KMS-11 (cell line): ENCODE measurements at regions not wholly inside any gene's neighbourhood (a gene's known extent, or its start where the extent isn't known, plus 50 kb on each side); places are given as distances from the start of the nearest gene placed in this dataset.
"Not testable (repeated sequence)": the region's sequence is repeated elsewhere in the genome, so short reads cannot be mapped to it uniquely, and the experiment has no call there.

Experiments
- H2AFZ ChIP-seq: fragments of 200-600 bp; sonication (generic); 2 replicates; pipeline ENCODE4 v1.6.1; 2016; ENCODE audit warnings: antibody characterized with exemption, mixed run types, low read depth
- H3K27ac ChIP-seq: fragments of 200-600 bp; sonication (generic); 2 replicates; pipeline ENCODE4 v1.6.1; 2016; ENCODE audit warnings: mild to moderate bottlenecking, mixed run types
- H3K27me3 ChIP-seq: fragments of 200-600 bp; sonication (generic); 2 replicates; pipeline ENCODE4 v1.6.1; 2017; ENCODE audit warnings: mild to moderate bottlenecking, low read depth, mixed run types, moderate library complexity; ENCODE audit not compliant: insufficient read depth
- H3K36me3 ChIP-seq: fragments of 200-600 bp; sonication (generic); 2 replicates; pipeline ENCODE4 v1.6.1; 2017; ENCODE audit warnings: mild to moderate bottlenecking, mixed run types; ENCODE audit not compliant: insufficient read depth
- H3K4me1 ChIP-seq: fragments of 200-600 bp; sonication (generic); 2 replicates; pipeline ENCODE4 v1.6.1; 2016; ENCODE audit warnings: mild to moderate bottlenecking, low read depth, mixed run types; ENCODE audit not compliant: poor library complexity, severe bottlenecking
- H3K4me2 ChIP-seq: fragments of 200-600 bp; sonication (generic); 2 replicates; pipeline ENCODE4 v1.7.0; 2016; ENCODE audit warnings: mild to moderate bottlenecking, mixed run types
- H3K4me3 ChIP-seq: fragments of 200-600 bp; sonication (generic); IDR thresholded peaks from 2 replicates; pipeline ENCODE4 v1.6.1; 2017; ENCODE audit warnings: low read depth, low read length, mixed read lengths; ENCODE audit not compliant: insufficient read depth
- H3K79me2 ChIP-seq: fragments of 200-600 bp; sonication (generic); 2 replicates; pipeline ENCODE4 v1.6.1; 2016; ENCODE audit warnings: low read depth, mixed run types; ENCODE audit not compliant: insufficient read depth
- H3K9ac ChIP-seq: fragments of 200-600 bp; sonication (generic); 2 replicates; pipeline ENCODE4 v1.6.1; 2016; ENCODE audit warnings: mild to moderate bottlenecking, mixed run types
- H4K20me1 ChIP-seq: fragments of 200-600 bp; sonication (generic); 2 replicates; pipeline ENCODE4 v1.6.1; 2016; ENCODE audit warnings: mild to moderate bottlenecking, mixed run types; ENCODE audit not compliant: insufficient read depth
- TF ChIP-seq, protein P1 (sequence below): fragments of 200-600 bp; sonication (generic); conservative IDR thresholded peaks from 2 replicates; pipeline ENCODE4 v1.6.1; 2017; ENCODE audit warnings: low read depth, mild to moderate bottlenecking, antibody characterized with exemption, low read length, moderate library complexity, mixed read lengths

DNA sequence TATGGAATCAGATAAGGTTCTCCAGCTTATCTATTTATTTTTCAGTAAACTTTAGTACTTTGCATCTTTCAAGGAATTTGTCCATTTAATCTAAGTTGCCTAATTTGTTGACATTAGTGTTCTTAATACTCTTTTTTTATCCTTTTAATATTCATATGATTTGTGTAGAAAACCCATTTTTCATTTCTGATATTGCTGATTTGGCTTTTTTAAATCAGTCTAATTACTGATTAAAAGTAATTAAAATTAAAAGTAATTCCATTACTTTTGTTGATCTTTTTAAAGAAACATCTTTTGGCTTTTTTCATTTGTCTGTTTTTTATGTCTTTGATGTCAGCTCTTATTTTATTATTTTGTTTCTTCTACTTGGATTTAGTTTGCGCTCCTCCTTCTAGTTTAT, 101.2 kb downstream of the CGGBP1 start:
- TF ChIP-seq, protein P1, sequence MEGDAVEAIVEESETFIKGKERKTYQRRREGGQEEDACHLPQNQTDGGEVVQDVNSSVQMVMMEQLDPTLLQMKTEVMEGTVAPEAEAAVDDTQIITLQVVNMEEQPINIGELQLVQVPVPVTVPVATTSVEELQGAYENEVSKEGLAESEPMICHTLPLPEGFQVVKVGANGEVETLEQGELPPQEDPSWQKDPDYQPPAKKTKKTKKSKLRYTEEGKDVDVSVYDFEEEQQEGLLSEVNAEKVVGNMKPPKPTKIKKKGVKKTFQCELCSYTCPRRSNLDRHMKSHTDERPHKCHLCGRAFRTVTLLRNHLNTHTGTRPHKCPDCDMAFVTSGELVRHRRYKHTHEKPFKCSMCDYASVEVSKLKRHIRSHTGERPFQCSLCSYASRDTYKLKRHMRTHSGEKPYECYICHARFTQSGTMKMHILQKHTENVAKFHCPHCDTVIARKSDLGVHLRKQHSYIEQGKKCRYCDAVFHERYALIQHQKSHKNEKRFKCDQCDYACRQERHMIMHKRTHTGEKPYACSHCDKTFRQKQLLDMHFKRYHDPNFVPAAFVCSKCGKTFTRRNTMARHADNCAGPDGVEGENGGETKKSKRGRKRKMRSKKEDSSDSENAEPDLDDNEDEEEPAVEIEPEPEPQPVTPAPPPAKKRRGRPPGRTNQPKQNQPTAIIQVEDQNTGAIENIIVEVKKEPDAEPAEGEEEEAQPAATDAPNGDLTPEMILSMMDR, result no peak
- Histone ChIP-seq H3K36me3 (no peaks in the 10 kb centered on the region), H3K4me2 (no peak overlapping the region), H3K27ac (no peak overlapping the region), H3K4me1 (no peaks in the 10 kb centered on the region), H3K79me2 (no peaks in the 10 kb centered on the region), H3K27me3 (no peaks in the 10 kb centered on the region), H2AFZ (no peak overlapping the region), H4K20me1 (no peaks in the 10 kb centered on the region), H3K9ac (no peak overlapping the region), H3K4me3 (no peak overlapping the region)

DNA sequence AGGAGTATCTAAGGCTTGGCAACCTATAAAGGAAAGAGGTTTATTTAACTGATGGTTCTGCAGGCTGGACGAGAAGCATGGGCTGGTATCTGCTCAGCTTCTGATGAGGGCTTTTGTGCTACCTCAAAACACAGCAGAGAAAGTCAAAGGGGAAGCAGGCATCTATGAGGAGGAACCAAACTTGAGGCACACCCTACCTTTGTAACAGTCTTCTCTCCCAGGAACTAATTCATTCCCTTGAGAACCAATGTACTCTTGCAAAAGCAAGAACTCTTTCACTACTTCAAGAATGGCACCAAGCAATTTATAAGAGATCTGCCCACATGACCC, 109.0 kb downstream of the CGGBP1 start:
- Histone ChIP-seq H3K4me2 (peak overlapping the region; percentile 72), H4K20me1 (no peaks in the 10 kb centered on the region), H3K36me3 (no peaks in the 10 kb centered on the region), H3K27me3 (no peaks in the 10 kb centered on the region), H3K79me2 (no peaks in the 10 kb centered on the region), H2AFZ (peak overlapping the region; percentile 81), H3K27ac (peak overlapping the region; percentile 81), H3K9ac (peak overlapping the region; percentile 37; the same call in 1 of the 2 replicates), H3K4me3 (no peak overlapping the region), H3K4me1 (peaks cover 31% of the 10 kb centered on the region)
- TF ChIP-seq, protein P1, result no peak

DNA sequence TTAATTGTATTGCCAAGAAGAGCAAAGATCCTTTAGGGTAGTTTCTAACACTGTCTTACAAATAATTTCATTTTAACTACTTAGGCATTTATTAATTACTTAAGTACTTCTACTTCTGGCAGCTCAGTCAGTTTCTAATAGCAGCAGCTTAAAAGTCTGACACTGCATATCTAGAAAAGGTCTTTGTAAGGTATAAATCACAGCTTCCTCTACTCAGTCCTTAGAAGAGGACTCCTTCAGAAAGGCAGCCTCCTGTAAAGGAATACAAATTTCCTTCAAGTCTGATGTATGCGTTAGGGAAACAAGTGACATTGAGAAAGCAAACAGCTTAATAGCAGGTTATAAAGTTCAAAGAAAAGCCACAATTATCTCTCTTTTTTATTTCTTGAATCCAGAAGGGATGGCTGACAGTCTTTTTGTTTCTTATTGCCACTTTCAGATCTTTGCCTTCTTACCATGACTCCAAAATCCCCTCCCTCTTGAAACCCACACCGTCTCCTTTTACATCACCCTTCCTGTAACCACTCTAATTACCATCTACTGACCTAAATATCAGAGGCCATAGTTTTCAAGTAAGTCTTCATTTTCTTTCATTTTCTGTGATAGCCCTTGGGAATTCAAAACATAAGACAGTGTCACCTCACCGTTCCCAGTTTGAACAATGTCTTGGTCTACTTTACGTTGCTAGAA, 109.5 kb downstream of the CGGBP1 start:
- peak overlapping the region; percentile 81 for H3K27ac ChIP-seq
- H3K36me3 ChIP-seq, result no peaks in the 10 kb centered on the region
- H3K4me1 ChIP-seq, result peaks cover 31% of the 10 kb centered on the region
- no peaks in the 10 kb centered on the region for H3K79me2 ChIP-seq
- H4K20me1 ChIP-seq, result no peaks in the 10 kb centered on the region
- H3K4me3 ChIP-seq, result no peak overlapping the region
- peak overlapping the region; percentile 72 for H3K4me2 ChIP-seq
- peak overlapping the region; percentile 81 for H2AFZ ChIP-seq
- no peaks in the 10 kb centered on the region for H3K27me3 ChIP-seq
- peak overlapping the region; percentile 37; the same call in 1 of the 2 replicates for H3K9ac ChIP-seq
- TF ChIP-seq, protein P1, result no peak

DNA sequence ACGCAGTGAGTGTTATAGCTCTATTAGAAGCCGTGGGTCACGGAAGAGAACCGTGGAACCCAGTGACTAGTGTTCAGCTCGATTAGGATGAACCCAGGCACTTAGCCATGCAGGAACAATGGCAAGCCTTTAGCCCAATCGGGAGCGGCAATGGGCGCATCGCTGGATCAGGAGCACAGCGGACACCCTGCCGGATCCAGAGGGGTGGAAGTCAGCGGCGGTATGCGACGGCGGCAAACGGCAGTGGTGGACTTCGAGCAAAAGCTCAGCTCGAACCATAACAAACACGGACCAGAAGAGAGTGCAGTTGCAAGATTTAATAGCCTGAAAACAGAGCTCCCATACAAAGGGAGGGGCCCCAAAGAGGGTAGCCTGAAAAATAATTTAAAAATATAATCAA, 112.8 kb downstream of the CGGBP1 start:
- H3K79me2 ChIP-seq, H3K4me2 ChIP-seq, H3K4me3 ChIP-seq, H3K27me3 ChIP-seq, H4K20me1 ChIP-seq, H2AFZ ChIP-seq, H3K9ac ChIP-seq, H3K36me3 ChIP-seq, H3K27ac ChIP-seq: not testable (repeated sequence)
- H3K4me1 ChIP-seq, result peaks cover 31% of the 10 kb centered on the region

DNA sequence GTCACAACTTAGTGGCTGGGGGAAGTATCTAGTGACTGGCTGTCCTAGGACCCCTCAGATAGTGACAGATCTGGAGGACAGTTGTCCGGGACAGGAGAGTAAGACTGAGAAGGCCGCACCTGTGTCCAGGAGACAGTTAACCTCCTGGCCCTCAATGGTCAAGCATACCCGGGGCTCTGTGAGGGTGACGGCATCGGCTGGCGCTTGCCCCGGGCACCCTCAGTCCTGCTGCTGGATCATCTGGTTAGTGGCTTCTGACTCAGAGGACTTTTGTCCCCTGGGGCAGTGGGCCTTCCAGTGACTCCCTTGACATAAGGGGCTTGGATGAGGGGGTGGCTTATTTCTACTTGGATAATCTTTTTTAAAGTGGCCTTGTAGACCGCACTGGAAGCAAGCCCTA, 116.5 kb downstream of the CGGBP1 start:
- H3K36me3 ChIP-seq, H2AFZ ChIP-seq, H3K79me2 ChIP-seq, H4K20me1 ChIP-seq, H3K9ac ChIP-seq, H3K27ac ChIP-seq, H3K4me1 ChIP-seq, H3K4me3 ChIP-seq, H3K4me2 ChIP-seq, H3K27me3 ChIP-seq: not testable (repeated sequence)
